ENCODE measurements at regions not wholly inside any gene's neighbourhood (a gene's known extent, or its start where the extent isn't known, plus 50 kb on each side); places are given as distances from the start of the nearest gene placed in this dataset.

- 0 to 34% methylated on average over 2 of the region's 2 CpGs for WGBS, 2 donors
- no peak overlapping the region for H3K4me3 ChIP-seq
- H3K27ac ChIP-seq, result no peak overlapping the region
- TF ChIP-seq, protein P1, sequence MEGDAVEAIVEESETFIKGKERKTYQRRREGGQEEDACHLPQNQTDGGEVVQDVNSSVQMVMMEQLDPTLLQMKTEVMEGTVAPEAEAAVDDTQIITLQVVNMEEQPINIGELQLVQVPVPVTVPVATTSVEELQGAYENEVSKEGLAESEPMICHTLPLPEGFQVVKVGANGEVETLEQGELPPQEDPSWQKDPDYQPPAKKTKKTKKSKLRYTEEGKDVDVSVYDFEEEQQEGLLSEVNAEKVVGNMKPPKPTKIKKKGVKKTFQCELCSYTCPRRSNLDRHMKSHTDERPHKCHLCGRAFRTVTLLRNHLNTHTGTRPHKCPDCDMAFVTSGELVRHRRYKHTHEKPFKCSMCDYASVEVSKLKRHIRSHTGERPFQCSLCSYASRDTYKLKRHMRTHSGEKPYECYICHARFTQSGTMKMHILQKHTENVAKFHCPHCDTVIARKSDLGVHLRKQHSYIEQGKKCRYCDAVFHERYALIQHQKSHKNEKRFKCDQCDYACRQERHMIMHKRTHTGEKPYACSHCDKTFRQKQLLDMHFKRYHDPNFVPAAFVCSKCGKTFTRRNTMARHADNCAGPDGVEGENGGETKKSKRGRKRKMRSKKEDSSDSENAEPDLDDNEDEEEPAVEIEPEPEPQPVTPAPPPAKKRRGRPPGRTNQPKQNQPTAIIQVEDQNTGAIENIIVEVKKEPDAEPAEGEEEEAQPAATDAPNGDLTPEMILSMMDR (IDR thresholded peaks at IDR 0.05), result no peak
- peaks cover 0 to 11% (median 5%) of the 10 kb centered on the region in 9 donors for H3K4me1 ChIP-seq
- no peaks in the 10 kb centered on the region for H3K9me3 ChIP-seq
- H3K36me3 ChIP-seq, result no peaks in the 10 kb centered on the region
- no peak for DNase-seq
- intact Hi-C loops (cut with DNase I), result no loop called here
- no peak for ATAC-seq
- H3K27me3 ChIP-seq, result peaks cover 0 to 12% (median 3%) of the 10 kb centered on the region in 7 donors
These were observed 67.1 kb upstream of the POU3F3 start for GRCh38 chr2:104786821-104787220.

DNA sequence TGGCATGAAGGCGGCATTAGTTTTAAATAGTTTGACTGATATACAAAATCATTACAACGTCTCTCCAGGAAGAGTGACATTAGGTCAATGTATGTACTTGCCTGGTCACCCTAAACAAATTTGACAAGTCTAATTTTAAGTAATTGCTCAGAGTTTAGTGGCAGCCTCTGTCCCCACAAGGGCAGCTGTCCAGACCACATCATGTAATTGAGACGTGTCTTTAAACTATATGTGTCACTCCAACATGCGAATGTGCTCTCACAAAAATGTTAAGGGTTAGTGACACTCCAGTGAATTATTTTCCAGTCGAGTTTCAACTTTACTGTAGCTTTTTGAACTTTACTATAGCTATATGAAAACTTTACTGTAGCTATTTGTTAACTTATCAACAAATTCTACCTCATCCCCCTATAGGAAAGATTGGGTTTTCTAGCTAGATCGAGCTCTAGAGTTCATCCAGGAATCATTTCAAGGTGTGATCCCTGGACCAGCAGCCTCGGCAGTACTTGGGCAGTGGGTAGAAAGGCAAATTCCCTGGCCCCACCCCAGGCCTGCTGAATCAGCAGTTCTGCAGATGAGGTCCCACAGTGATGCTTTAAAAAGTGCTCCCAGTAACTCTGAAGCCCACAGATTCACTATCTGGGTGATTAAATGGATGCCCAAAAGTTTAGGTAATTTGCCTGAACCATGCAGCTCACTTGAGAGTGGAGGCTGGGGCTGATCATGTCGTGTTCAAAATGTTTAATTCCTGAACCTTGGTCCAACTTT is 66.4 kb upstream of the POU3F3 start:
- Histone ChIP-seq H3K4me1 (peaks cover 0 to 11% (median 5%) of the 10 kb centered on the region in 9 donors), H3K4me3 (no peak overlapping the region), H3K9me3 (no peaks in the 10 kb centered on the region), H3K27me3 (peaks cover 0 to 14% (median 3%) of the 10 kb centered on the region in 7 donors), H3K27ac (no peak overlapping the region), H3K36me3 (no peaks in the 10 kb centered on the region)
- ATAC-seq (no peak), DNase-seq (no peak)
- TF ChIP-seq, protein P1 (IDR thresholded peaks at IDR 0.05), result no peak
- intact Hi-C loops (cut with DNase I), result no loop called here
- WGBS, 2 donors, result 68 to 70% methylated on average over 8 of the region's 8 CpGs

DNA sequence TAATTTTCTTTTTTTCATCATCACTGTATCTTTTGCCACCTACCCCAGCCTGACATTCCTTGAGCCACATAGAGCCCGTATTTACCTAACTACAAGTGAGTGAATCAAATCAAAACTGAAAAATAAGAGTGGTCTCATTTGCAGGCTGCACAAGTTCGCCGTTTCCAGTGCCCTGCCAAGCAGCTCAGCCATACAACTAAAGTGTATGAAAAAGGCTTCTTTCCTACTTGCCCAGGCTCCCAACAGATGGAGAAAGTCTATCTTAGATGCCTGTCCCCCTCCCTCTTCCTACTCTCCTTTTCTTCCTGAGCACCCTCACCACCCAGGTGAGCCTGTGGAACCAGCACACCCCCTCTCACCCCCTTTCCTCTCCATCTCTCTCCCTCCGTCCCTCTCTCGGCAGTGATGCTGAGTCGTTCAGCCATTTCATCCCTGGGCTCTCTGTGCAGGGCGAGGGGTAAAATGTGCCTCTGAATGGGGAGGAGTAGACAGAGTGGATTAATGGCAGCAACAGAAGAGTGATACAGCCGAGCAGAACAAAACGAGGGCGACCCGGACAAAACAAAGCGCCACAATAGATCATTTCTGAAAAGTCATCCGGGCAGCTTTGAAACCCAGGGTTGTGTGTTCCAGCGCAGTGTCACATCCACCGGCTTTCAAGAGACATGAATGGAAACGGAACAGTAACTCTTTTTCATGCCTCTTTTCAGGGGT is 65.0 kb upstream of the POU3F3 start:
- WGBS, 2 donors, result 84 to 87% methylated on average over 16 of the region's 16 CpGs

More for the DNA sequence above, 65.0 kb upstream of the POU3F3 start:
- Histone ChIP-seq H3K4me1 (peaks cover 0 to 11% (median 5%) of the 10 kb centered on the region in 9 donors), H3K9me3 (no peaks in the 10 kb centered on the region), H3K27me3 (peaks cover 0 to 14% (median 3%) of the 10 kb centered on the region in 7 donors), H3K36me3 (no peaks in the 10 kb centered on the region), H3K4me3 (no peak overlapping the region), H3K27ac (no peak overlapping the region)
- ATAC-seq (no peak), DNase-seq (no peak)
- TF ChIP-seq, protein P1 (IDR thresholded peaks at IDR 0.05), result no peak
- intact Hi-C loops (cut with DNase I), result no loop called here

Data from heart right ventricle (tissue), 16 donors.